Iris pigment epithelial cell (primary cell): ENCODE measurements at regions not wholly inside any gene's neighbourhood (a gene's known extent, or its start where the extent isn't known, plus 50 kb on each side); places are given as distances from the start of the nearest gene placed in this dataset.

Experiments
- DNase-seq: peaks from one replicate; pipeline ENCODE4 v3.0.0-alpha.2; 2011; ENCODE audit warnings: low read depth

GRCh38 chr4:127082986-127083385 lies 549.8 kb upstream of the INTU start:
- DNase-seq = no peak

GRCh38 chr4:127084666-127085065 lies 548.1 kb upstream of the INTU start:
- peak; percentile 2 for DNase-seq

DNA sequence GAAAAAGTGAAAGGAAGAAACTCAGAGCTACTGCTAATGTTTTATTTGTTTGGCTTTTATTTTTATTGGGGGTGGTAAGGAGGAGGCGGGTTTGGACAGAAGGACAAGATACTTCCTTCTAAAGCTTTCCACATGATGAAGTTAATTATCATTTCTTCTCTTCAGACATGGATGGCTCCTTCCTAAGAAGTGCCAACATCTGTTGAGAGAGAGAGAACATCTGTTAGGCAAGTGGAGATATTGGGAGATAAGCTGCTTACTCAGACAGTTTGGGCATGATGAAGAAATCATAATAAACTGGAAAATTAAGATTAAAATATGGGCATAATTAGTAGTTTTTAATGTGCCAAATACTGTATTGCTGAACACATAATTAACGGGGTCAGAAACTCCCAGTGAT lies 535.7 kb upstream of the INTU start:
- no peak for DNase-seq

- DNase-seq = no peak
These were observed 530.4 kb upstream of the INTU start for GRCh38 chr4:127102361-127102760.

DNA sequence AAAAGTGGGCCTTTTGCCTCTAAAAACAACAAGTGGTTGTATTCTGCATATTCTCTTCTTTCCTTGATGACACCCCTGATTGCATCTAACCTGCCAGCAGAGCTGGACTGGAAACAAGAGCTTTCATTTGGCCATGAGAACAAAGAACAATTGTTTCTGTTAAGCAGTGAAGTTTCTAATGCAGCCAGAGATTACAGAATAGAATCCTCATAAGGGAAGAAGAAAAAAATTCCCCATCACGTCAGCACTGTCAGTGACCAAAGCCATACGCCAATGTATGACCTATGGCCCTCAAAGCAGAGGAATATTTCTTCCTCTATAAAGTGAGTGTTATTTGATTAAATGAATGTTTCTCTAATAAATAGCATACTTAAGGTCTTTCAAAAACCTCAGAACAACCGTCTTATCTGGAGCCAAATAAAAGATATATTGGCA lies 529.1 kb upstream of the INTU start:
- DNase-seq = no peak

GRCh38 chr4:127113844-127114362 lies 518.9 kb upstream of the INTU start:
- no peak for DNase-seq

DNA sequence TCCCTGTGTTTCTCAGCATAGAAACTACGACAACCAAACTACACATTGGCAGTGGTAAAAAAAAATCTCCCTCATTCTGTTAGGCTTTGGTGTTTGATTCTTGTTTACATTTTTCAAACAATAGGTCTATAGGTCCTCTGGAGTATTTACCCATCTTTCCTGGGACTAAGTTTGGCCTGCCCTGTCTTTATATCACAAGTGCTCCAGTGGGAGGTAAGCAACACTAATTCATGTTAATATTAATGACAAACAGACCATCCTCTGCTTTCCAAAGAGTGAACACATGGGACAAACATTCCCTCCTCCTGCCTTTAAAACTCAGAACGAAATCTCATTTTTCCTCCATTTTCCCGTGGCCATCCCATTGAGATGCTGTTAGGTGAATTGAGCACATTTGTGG lies 514.1 kb upstream of the INTU start:
- DNase-seq = no peak

DNA sequence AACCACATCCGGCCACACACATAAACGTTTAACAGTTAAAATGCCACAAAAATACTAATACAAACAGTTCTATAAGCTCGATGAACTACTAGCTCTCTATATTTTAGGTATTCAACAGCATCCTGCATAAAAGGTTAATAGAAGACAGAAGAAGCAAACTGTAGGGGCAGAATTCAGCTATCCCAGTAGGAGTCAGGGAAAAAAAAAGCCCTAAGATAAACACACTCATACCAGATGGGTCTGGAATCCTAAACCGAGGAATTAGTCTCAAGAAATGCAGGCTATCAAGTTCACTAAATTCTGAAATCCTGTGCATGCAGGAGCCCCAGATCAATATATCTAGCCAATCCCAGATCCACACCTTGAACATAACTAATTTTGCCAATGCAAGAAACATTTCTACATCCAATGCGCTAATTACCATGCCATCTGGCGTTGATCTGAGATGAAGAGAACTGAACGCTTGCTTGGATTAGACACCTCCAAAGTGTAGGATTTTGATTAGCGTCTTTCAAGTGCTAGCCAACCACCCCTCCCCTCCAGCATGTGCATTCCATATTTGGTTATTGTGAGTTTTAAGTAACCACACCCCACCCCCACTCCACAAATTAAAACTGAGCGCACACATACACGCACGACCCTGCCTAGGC lies 512.2 kb upstream of the INTU start:
- DNase-seq = no peak

GRCh38 chr4:127124919-127125318 lies 507.8 kb upstream of the INTU start:
- peak; percentile 22 for DNase-seq

DNA sequence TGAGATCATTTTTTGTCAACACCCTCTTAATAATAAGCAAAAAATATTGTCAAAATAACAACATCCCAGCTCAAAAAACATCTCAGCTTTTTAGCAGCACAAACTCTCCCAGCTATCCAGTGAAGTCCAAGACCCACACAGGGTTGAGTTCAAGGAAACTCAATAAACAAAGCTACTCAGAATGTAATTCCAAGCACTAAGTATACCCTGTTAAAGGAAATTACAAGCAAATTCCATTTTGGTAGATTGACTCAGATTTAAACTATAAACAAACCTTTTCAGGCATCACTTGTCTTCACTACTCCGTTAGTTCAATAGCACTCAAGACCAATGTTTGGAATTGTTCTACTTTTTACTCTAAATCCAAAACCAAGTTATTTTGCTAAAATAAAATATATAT lies 506.0 kb upstream of the INTU start:
- DNase-seq = no peak

DNA sequence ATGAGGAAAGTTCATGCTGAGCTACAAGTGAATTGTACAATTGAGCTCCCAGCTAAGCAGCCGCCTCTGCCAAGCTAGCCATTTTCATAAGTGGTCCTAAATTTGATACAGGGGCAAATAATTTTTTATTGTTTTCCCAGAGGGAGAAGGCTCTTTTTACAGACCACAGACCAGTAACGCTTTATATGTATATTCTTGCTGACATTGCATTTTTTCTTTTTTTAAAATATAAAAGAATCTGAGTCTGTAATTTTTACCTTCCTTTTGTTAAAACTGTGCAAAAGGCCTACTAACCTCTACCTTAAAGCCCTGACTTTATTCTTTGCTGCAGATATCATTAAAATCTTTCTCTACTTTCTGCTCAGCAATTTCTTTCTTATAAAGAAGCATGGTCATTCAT lies 501.2 kb upstream of the INTU start:
- no peak for DNase-seq

GRCh38 chr4:127134490-127134889 lies 498.3 kb upstream of the INTU start:
- no peak for DNase-seq

GRCh38 chr4:127138586-127138985 lies 494.2 kb upstream of the INTU start:
- peak; percentile 27 for DNase-seq

DNA sequence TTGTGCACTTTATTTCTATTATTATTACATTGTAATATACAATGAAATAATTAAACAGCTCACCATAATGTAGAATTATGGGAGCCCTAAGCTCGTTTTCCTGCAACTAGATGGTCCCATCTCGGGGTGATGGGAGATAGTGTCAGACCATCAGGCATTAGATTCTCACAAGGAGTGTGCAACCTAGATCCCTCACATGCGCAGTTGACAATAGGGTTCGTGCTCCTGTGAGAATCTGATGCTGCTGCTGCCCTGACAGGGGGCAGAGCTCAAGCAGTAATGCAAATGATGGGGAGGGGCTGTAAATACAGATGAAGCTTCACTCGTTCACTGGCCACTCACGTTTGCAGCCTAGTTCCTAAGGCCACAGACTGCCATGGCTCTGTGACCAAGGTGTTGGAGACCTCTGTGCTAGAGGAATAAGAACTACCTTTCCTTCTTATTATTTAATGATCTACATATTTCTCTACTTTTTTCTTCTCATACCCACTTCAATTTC lies 492.9 kb upstream of the INTU start:
- no peak for DNase-seq

- DNase-seq = peak; percentile 78
These were observed 492.5 kb upstream of the INTU start for GRCh38 chr4:127140306-127140705.

DNA sequence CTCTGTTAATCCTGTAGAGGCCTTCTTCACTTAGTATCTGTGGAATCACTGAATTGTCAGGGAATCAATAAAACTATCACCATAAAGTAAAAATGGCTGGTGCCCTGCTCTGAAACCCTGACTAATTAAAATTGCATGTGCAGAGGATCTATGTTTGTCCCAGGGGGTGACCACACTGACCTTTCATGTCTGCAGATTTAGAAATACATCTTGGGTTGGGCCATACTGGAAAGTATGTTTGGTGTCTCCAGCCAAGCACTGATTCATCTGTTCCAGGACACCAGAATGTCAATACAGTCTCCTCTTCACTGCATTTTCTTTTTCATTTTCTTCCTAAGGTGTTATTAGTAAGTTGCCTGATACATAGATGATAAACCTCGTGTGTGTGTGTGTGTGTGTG lies 490.9 kb upstream of the INTU start:
- DNase-seq = peak; percentile 95

DNA sequence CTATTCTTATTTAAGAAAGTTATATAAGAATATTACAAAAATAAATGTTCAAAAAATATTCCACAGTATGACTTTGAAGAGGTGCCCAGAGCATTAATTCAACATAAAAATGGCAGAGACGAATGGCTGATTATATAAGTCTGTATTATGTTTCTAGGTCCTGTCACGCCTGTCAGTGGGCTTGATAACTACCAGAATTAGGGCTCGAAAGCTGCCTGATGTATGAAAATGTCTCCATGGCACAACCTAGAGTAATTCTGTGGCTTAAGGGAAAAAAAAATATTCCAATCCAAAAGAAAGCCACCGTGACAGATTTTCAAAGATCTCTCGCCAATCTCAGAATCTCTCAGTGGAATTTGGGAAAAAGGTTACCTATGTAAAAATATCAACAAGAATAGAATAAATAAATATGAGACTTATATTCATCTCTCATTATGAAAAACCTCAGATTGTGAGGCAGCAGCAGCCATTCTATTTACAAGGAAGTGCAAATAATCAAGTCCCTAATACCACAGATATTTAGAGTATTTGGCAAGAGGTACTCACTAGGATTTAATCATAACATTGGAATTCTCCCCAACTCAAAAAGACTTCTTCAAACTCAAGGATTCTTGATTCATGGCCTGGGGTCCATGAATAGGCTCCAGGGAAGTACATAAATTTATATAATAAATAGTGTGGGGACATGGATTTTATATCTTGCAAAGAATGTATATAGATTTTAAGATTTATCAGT lies 489.1 kb upstream of the INTU start:
- peak; percentile 84 for DNase-seq

GRCh38 chr4:127145006-127145540 lies 487.7 kb upstream of the INTU start:
- no peak for DNase-seq

- DNase-seq = no peak
These were observed 484.6 kb upstream of the INTU start for GRCh38 chr4:127148165-127148564.

DNA sequence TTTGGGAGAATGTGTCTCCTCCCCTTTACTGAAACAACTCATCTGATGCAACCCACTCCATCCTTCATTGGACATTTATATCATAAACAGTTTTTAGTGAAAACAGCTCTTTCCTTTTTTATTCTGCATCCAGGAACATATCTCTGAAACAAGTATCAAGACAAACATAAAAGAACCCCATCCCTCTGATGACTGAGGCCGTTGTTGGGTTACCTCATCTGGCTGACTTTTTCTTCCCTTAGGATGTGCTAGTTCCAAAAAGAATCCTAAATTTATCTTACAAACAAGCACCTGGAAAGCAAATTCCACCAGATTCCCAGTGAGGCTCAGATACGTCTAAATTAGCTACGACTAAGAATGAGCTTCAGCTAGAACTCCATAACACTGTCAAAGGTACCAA lies 483.7 kb upstream of the INTU start:
- no peak for DNase-seq

DNA sequence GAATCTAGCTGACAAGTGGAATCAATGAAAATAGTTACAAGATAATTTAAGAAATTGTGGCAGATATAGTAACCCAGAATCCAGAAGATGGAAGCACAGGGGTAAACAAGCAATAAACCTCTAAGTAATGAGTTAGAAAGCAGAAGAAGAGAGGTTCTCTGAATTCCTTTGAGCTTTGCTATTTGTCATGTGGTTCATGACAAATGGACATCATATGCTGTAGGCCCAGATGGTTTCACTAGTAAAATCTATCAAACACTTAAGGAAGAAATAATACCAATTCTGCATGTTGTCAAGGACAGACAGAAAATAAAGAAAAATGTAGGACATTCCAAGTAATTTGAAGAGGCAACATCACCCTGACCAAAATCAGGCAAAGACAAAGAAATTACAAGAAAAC lies 480.8 kb upstream of the INTU start:
- no peak for DNase-seq

GRCh38 chr4:127155116-127155515 lies 477.6 kb upstream of the INTU start:
- DNase-seq = no peak

DNA sequence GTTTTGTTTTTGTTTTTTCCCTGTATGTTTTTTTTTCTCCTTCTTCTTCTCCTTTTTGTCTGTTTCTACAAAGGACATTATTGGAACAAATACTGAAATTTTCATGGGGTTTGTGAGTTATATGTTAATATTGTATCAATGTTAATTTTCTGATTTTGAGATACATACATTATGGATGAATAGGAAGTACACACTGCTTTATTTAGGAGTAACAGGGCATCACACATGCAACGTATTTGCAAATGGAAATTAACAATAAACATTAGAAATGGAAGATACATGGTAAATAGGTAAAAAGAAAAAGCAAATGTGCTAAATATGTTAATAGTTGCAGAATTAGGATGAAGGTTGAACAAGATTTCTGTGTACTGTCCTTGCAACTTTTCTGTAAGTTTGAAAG lies 477.2 kb upstream of the INTU start:
- DNase-seq = no peak
